ENCODE measurements at regions not wholly inside any gene's neighbourhood (a gene's known extent, or its start where the extent isn't known, plus 50 kb on each side); places are given as distances from the start of the nearest gene placed in this dataset.
"Not testable (repeated sequence)": the region's sequence is repeated elsewhere in the genome, so short reads cannot be mapped to it uniquely, and the experiment has no call there.

DNA sequence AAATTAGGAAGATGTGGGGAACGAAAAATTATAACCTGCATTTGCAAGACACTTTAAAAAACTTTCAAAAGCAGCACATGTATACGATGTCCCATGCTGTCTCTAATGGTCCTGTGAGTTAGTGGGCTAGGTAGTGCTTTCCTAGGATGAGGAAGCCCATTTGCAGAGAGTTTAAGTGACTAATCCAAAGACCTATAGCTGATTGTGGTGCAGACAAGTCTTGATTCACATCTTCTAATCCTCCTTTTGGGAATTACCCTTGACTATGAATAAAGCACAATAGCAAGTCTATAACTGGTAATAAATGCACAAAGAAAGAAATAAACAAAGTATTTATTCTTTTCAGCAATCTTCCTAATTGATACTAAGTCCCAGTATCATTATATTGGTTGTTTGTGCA is 234.6 kb upstream of the FANCL start:
- H3K36me3 ChIP-seq (ENCODE audit: control insufficient read depth, insufficient read depth, low read length) = no peaks in the 10 kb centered on the region
- no peak overlapping the region for H3K4me3 ChIP-seq (ENCODE audit: low read length)
- H3K4me1 ChIP-seq (ENCODE audit: control insufficient read depth, insufficient read depth, low read length) = no peaks in the 10 kb centered on the region
- no CpG with 5 or more reads among the region's 2 CpGs for WGBS (ENCODE audit: insufficient coverage, low lambda C conversion rate)
- no peaks in the 10 kb centered on the region for H3K27me3 ChIP-seq (ENCODE audit: control insufficient read depth, insufficient read depth, low read length)
- no peak overlapping the region for H3K27ac ChIP-seq (ENCODE audit: low read length)
- H3K9me3 ChIP-seq (ENCODE audit: control insufficient read depth, low read depth, low read length) = no peaks in the 10 kb centered on the region
- DNase-seq = no peak

DNA sequence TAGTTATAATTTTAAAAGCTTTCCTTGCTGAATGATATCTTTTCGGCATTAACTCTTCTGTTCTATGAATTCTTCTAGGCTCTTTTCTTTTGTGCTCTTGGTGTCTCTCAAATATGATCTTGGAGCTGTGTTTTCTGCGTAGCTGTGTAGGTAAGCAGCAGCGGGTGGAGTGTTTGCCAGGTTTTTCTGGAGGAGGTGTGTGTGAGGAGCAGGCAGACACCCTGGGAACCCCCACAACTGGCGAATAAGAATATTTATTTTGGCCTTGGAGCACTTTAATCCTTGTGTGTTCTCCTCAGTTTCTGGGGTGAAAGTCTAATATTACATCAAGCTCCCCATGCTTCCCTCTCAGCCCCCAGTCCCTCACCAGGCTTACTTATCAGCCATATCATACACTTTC is 232.0 kb upstream of the FANCL start:
- H3K4me1 ChIP-seq (ENCODE audit: control insufficient read depth, insufficient read depth, low read length) = no peaks in the 10 kb centered on the region
- no CpG with 5 or more reads among the region's 4 CpGs for WGBS (ENCODE audit: insufficient coverage, low lambda C conversion rate)
- no peak for DNase-seq
- no peak overlapping the region for H3K27ac ChIP-seq (ENCODE audit: low read length)
- no peak overlapping the region for H3K4me3 ChIP-seq (ENCODE audit: low read length)
- H3K36me3 ChIP-seq (ENCODE audit: control insufficient read depth, insufficient read depth, low read length) = no peaks in the 10 kb centered on the region
- H3K9me3 ChIP-seq (ENCODE audit: control insufficient read depth, low read depth, low read length) = no peaks in the 10 kb centered on the region
- H3K27me3 ChIP-seq (ENCODE audit: control insufficient read depth, insufficient read depth, low read length) = no peaks in the 10 kb centered on the region

DNA sequence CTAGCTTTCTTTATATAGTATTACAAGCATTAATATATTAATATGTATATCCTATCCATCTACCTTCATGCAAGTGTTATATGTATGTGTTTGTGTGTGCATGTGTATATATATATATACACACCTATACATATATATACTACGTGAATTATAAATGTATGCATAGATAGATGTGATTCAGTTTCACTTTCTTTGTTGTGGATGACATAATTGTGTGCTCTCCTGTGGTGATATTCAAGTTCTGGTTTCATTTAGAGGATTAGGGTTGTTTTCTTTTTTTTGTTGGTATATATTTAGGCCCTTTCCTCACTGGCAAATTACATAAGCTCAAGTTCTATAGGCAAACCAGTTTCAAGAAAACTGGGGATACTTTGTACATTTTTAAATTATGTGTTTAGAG is 225.7 kb upstream of the FANCL start:
- H3K27ac ChIP-seq (ENCODE audit: low read length) = no peak overlapping the region
- no peaks in the 10 kb centered on the region for H3K27me3 ChIP-seq (ENCODE audit: control insufficient read depth, insufficient read depth, low read length)
- no peak overlapping the region for H3K4me3 ChIP-seq (ENCODE audit: low read length)
- H3K4me1 ChIP-seq (ENCODE audit: control insufficient read depth, insufficient read depth, low read length) = no peaks in the 10 kb centered on the region
- no CpG with 5 or more reads among the region's 1 CpG for WGBS (ENCODE audit: insufficient coverage, low lambda C conversion rate)
- no peak for DNase-seq
- H3K9me3 ChIP-seq (ENCODE audit: control insufficient read depth, low read depth, low read length) = no peaks in the 10 kb centered on the region
- H3K36me3 ChIP-seq (ENCODE audit: control insufficient read depth, insufficient read depth, low read length) = no peaks in the 10 kb centered on the region

DNA sequence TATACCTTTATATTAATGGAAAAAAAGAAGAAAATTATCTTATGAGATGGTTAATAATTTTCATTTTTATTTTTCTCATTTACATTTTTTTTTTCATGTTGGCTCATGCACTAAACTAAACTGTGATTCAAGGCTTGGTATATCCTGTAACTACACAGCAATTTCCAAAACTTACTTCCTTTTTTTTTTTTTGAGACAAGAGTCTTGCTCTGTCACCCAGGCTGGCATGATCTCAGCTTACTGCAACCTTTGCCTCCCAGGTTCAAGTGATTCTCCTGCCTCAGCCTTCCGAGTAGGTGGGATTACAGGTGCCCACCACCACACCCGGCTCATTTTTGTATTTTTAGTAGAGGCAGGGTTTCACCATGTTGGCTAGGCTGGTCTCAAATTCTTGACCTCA is 224.9 kb upstream of the FANCL start:
- DNase-seq; H3K27me3 ChIP-seq (ENCODE audit: control insufficient read depth, insufficient read depth, low read length); H3K9me3 ChIP-seq (ENCODE audit: control insufficient read depth, low read depth, low read length); H3K27ac ChIP-seq (ENCODE audit: low read length); H3K36me3 ChIP-seq (ENCODE audit: control insufficient read depth, insufficient read depth, low read length); H3K4me3 ChIP-seq (ENCODE audit: low read length); H3K4me1 ChIP-seq (ENCODE audit: control insufficient read depth, insufficient read depth, low read length): not testable (repeated sequence)
- WGBS (ENCODE audit: insufficient coverage, low lambda C conversion rate) = no CpG with 5 or more reads among the region's 2 CpGs

DNA sequence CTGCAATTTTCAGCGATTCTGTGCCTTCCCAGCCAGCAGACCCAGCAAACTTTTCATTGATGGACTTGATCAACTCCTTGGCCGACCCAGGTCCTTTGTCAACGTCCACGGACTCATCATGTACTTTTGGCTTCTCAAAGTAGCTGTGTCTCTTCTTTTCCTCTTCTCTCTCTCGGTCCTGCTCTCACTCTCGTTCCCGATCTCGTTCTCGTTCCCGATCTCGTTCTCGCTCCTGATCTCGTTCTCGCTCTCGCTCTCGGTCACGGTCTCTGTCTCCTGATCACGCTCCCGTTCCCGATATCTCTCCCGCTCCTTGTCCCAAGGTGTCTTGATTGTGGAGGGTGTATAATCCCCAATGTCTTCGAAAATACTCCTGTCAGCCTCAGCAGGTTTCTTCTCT is 219.5 kb upstream of the FANCL start:
- WGBS (ENCODE audit: insufficient coverage, low lambda C conversion rate) = 98% methylated on average over 9 of the region's 22 CpGs
- Histone ChIP-seq H3K4me3 (ENCODE audit: low read length) (no peak overlapping the region), H3K4me1 (ENCODE audit: control insufficient read depth, insufficient read depth, low read length) (no peaks in the 10 kb centered on the region), H3K36me3 (ENCODE audit: control insufficient read depth, insufficient read depth, low read length) (no peaks in the 10 kb centered on the region), H3K9me3 (ENCODE audit: control insufficient read depth, low read depth, low read length) (no peaks in the 10 kb centered on the region), H3K27me3 (ENCODE audit: control insufficient read depth, insufficient read depth, low read length) (no peaks in the 10 kb centered on the region), H3K27ac (ENCODE audit: low read length) (no peak overlapping the region)
- no peak for DNase-seq

DNA sequence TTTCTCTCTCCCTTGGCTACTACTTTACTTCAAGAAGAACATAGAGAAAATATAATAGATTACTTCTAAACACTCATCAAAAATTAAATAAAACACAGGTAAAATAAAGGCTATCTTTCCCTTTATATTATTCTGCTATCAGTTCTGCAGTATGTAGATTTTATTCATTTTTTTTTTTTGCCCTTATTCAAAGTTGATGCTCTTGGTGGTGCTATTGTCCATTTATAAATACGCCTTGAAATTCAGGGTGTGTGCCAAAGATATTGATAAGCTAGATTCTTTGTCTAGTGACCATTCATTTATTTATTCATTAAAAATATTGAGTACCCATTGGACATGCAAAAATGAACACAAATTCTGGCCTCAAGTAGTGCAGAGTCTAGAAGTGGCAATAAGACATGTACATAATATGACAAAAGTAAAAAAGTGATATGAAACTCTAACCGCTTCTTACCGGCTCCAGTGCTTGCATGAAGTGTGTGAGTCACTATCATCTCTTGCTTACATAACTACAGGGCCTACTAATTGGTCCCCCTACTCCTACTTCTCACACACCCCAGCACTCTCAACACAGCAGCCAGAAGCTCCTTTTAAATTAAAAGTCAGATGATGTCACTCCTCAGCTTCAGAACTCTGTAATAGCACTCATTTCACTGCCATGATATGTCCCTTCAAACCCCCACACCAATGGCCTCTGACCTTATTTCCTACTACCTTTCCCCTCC is 208.3 kb upstream of the FANCL start:
- no peaks in the 10 kb centered on the region for H3K9me3 ChIP-seq (ENCODE audit: control insufficient read depth, low read depth, low read length)
- H3K27ac ChIP-seq (ENCODE audit: low read length) = no peak overlapping the region
- no peaks in the 10 kb centered on the region for H3K27me3 ChIP-seq (ENCODE audit: control insufficient read depth, insufficient read depth, low read length)
- WGBS (ENCODE audit: insufficient coverage, low lambda C conversion rate) = no CpG with 5 or more reads among the region's 3 CpGs
- H3K4me3 ChIP-seq (ENCODE audit: low read length) = no peak overlapping the region
- no peaks in the 10 kb centered on the region for H3K4me1 ChIP-seq (ENCODE audit: control insufficient read depth, insufficient read depth, low read length)
- H3K36me3 ChIP-seq (ENCODE audit: control insufficient read depth, insufficient read depth, low read length) = no peaks in the 10 kb centered on the region
- DNase-seq = no peak

DNA sequence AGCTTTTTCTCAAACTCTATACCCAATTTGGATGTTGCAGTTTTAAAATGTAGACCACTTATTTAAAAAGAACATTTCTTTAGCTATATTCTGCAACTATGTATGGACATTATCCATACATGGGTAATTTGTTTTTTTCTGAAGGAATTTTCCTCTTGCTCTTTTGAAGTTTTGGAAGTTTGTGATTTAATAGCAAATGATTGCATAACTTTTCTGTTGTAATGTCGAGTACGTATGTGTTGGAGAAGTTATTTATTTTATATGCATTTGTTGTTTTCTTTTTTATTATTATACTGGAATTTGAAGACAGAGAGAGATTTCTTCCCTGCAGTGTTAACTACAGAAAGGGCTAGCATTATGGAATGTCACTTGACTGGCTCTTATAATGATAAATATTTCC is 207.7 kb upstream of the FANCL start:
- Histone ChIP-seq H3K4me1 (ENCODE audit: control insufficient read depth, insufficient read depth, low read length) (no peaks in the 10 kb centered on the region), H3K9me3 (ENCODE audit: control insufficient read depth, low read depth, low read length) (no peaks in the 10 kb centered on the region), H3K27ac (ENCODE audit: low read length) (no peak overlapping the region), H3K36me3 (ENCODE audit: control insufficient read depth, insufficient read depth, low read length) (no peaks in the 10 kb centered on the region), H3K27me3 (ENCODE audit: control insufficient read depth, insufficient read depth, low read length) (no peaks in the 10 kb centered on the region), H3K4me3 (ENCODE audit: low read length) (no peak overlapping the region)
- DNase-seq = no peak
- WGBS (ENCODE audit: insufficient coverage, low lambda C conversion rate) = 87% methylated on average over 2 of the region's 2 CpGs

DNA sequence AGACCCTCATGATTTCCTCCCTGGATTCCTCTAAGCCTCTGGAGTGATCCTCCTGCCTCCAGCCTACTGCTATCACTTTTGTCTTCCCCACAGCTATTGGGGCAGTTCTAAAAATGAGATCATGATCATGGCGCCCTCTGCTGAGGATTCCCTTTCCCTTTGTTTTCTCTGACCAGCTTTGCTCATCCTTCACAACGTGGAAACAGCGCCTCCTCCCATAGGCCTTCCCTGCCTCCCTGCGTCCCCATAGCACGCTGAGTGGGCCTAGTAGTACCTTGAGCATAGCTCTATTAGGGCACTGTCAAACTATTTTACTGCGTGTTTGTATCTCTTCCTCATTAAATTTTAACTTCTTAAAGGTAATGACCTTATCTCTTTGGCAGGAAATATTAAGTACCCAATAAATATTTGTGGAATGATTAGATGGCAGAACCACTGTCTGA is 207.0 kb upstream of the FANCL start:
- WGBS (ENCODE audit: insufficient coverage, low lambda C conversion rate) = 20% methylated on average over 1 of the region's 6 CpGs
- H3K36me3 ChIP-seq (ENCODE audit: control insufficient read depth, insufficient read depth, low read length) = no peaks in the 10 kb centered on the region

DNA sequence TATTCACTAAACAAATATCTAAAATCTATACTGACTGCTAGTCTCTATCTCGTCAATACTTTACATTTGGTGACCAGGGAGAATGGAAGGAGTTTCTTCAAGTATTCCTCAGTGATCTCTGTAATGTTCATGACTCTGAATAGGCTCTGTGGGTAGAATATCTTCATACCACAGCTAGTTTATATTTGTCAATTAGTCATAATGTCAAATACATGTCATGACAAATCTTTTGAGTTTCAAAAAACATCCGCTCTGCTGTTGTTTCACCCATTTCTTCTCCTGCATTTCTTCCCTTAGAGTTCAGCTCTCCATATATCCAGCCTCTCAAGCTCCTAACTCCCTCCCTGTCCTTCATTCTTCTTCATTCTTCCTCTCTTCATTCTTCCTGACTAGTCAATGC is 206.5 kb upstream of the FANCL start:
- H3K36me3 ChIP-seq (ENCODE audit: control insufficient read depth, insufficient read depth, low read length) = no peaks in the 10 kb centered on the region
- no peaks in the 10 kb centered on the region for H3K27me3 ChIP-seq (ENCODE audit: control insufficient read depth, insufficient read depth, low read length)
- H3K4me1 ChIP-seq (ENCODE audit: control insufficient read depth, insufficient read depth, low read length) = no peaks in the 10 kb centered on the region
- DNase-seq = no peak
- H3K9me3 ChIP-seq (ENCODE audit: control insufficient read depth, low read depth, low read length) = no peaks in the 10 kb centered on the region
- WGBS (ENCODE audit: insufficient coverage, low lambda C conversion rate) = 93% methylated on average over 1 of the region's 2 CpGs
- no peak overlapping the region for H3K27ac ChIP-seq (ENCODE audit: low read length)
- H3K4me3 ChIP-seq (ENCODE audit: low read length) = no peak overlapping the region

More for the DNA sequence above, 207.0 kb upstream of the FANCL start:
- Histone ChIP-seq H3K4me3 (ENCODE audit: low read length) (no peak overlapping the region), H3K4me1 (ENCODE audit: control insufficient read depth, insufficient read depth, low read length) (no peaks in the 10 kb centered on the region), H3K27me3 (ENCODE audit: control insufficient read depth, insufficient read depth, low read length) (no peaks in the 10 kb centered on the region), H3K27ac (ENCODE audit: low read length) (no peak overlapping the region), H3K9me3 (ENCODE audit: control insufficient read depth, low read depth, low read length) (no peaks in the 10 kb centered on the region)
- peak; percentile 61 to 68 for DNase-seq

DNA sequence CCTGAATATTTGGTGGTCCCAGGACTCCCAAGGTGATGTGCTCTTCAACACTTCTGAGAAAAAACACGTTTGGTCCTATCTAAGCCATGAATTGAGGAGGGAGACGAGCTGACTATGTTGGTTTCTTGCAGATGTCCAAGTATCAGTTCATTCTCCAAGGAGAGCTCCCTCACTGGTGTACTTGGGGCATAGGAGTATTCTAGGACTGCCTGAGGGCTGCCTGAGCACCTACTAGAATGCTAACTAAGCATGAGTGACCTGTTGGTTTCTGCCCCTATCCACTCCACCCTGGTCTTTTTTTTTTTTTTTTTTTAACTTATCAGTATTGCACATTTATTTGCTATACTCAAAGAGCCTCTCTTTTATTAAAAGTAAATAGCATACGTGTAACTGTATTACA is 200.5 kb upstream of the FANCL start:
- no peak overlapping the region for H3K27ac ChIP-seq (ENCODE audit: low read length)
- no peaks in the 10 kb centered on the region for H3K9me3 ChIP-seq (ENCODE audit: control insufficient read depth, low read depth, low read length)
- DNase-seq = no peak
- no peak overlapping the region for H3K4me3 ChIP-seq (ENCODE audit: low read length)
- no peaks in the 10 kb centered on the region for H3K27me3 ChIP-seq (ENCODE audit: control insufficient read depth, insufficient read depth, low read length)
- no peaks in the 10 kb centered on the region for H3K36me3 ChIP-seq (ENCODE audit: control insufficient read depth, insufficient read depth, low read length)
- H3K4me1 ChIP-seq (ENCODE audit: control insufficient read depth, insufficient read depth, low read length) = no peaks in the 10 kb centered on the region
- no CpG with 5 or more reads among the region's 3 CpGs for WGBS (ENCODE audit: insufficient coverage, low lambda C conversion rate)

DNA sequence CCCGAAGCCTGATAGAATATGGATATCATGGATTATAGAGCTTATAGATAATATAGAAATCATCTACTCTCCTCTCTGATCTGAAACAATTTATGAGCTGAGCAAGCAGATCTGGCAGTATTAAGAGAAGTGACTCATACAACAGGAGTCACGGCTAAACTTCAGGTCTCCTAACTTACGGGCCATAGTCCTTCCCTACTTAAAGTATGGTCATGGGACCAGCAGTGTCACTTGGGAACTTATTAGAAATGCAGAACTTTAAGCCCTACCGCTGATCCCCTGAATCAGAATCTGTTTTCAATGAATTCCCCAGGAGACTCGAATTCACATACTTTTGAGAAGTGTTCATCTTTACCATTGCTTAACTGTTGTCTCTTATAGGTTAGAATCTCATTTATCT is 195.7 kb upstream of the FANCL start:
- Histone ChIP-seq H3K4me3 (ENCODE audit: low read length) (no peak overlapping the region), H3K9me3 (ENCODE audit: control insufficient read depth, low read depth, low read length) (no peaks in the 10 kb centered on the region), H3K27me3 (ENCODE audit: control insufficient read depth, insufficient read depth, low read length) (no peaks in the 10 kb centered on the region), H3K27ac (ENCODE audit: low read length) (peak overlapping the region; percentile 49), H3K36me3 (ENCODE audit: control insufficient read depth, insufficient read depth, low read length) (no peaks in the 10 kb centered on the region), H3K4me1 (ENCODE audit: control insufficient read depth, insufficient read depth, low read length) (peaks cover 8% of the 10 kb centered on the region)
- WGBS (ENCODE audit: insufficient coverage, low lambda C conversion rate) = 80% methylated on average over 1 of the region's 5 CpGs
- peak; percentile 54 to 77 for DNase-seq

Measured in large intestine (tissue), 3 donors.